Keratinocyte (primary cell): ENCODE measurements at regions not wholly inside any gene's neighbourhood (a gene's known extent, or its start where the extent isn't known, plus 50 kb on each side); places are given as distances from the start of the nearest gene placed in this dataset.

Source experiments
- DNase-seq: peaks from one replicate; pipeline ENCODE4 v3.0.0-alpha.2; 2011; ENCODE audit warnings: low read depth, missing footprints, low spot score
- FAIRE-seq: peaks from 2 replicates; lab custom pipeline; 2011; peaks lifted over from hg19 to GRCh38; lab: Jason Lieb, UNC
- H2AFZ ChIP-seq: 2 replicates; pipeline ENCODE4 v1.6.0; 2012; ENCODE audit warnings: low read length, control low read depth, inconsistent platforms; ENCODE audit not compliant: control insufficient read depth
- H3K27ac ChIP-seq: 2 replicates; pipeline ENCODE4 v1.5.1; 2011; ENCODE audit warnings: low read length; ENCODE audit not compliant: control insufficient read depth, insufficient read depth
- H3K27me3 ChIP-seq: 3 replicates; pipeline ENCODE4 v1.6.0; 2011; ENCODE audit warnings: low read length; ENCODE audit not compliant: control insufficient read depth, insufficient read depth; ENCODE audit errors: extremely low read depth
- H3K36me3 ChIP-seq, 2 experiments: 2 replicates in 1 of 2; 3 replicates in 1 of 2; pipeline ENCODE4 v1.5.1; 2011; ENCODE audit warnings: low read length in 2 of 2, mild to moderate bottlenecking in 1 of 2; ENCODE audit not compliant: control insufficient read depth in 2 of 2, insufficient read depth in 2 of 2; ENCODE audit errors: extremely low read depth in 1 of 2
- H3K4me1 ChIP-seq: 3 replicates; pipeline ENCODE4 v1.5.1; 2011; ENCODE audit warnings: low read length; ENCODE audit not compliant: control insufficient read depth, insufficient read depth; ENCODE audit errors: extremely low read depth
- H3K4me2 ChIP-seq: 3 replicates; pipeline ENCODE4 v1.6.0; 2011; ENCODE audit warnings: low read depth, low read length; ENCODE audit not compliant: control insufficient read depth, insufficient read depth; ENCODE audit errors: extremely low read depth
- H3K4me3 ChIP-seq, 3 experiments: fragments of 200-600 bp in 1 of 3; sonication (generic) in 1 of 3; 2 replicates in 2 of 3; 3 replicates in 1 of 3; pipeline ENCODE4 v1.5.1; 2011 to 2016; ENCODE audit warnings: low read length in 3 of 3, mild to moderate bottlenecking in 3 of 3, control low read depth in 2 of 3, inconsistent platforms in 1 of 3, low read depth in 1 of 3, mixed read lengths in 1 of 3, mixed run types in 1 of 3, moderate library complexity in 1 of 3; ENCODE audit not compliant: control insufficient read depth in 2 of 3, insufficient read depth in 2 of 3; ENCODE audit errors: extremely low read depth in 1 of 3
- H3K79me2 ChIP-seq: 2 replicates; pipeline ENCODE4 v1.6.0; 2012; ENCODE audit warnings: low read length; ENCODE audit not compliant: control insufficient read depth, insufficient read depth
- H3K9ac ChIP-seq: 3 replicates; pipeline ENCODE4 v1.6.0; 2011; ENCODE audit warnings: low read length; ENCODE audit not compliant: control insufficient read depth, insufficient read depth; ENCODE audit errors: extremely low read depth
- H3K9me1 ChIP-seq: 3 replicates; pipeline ENCODE4 v1.6.0; 2011; ENCODE audit warnings: low read length; ENCODE audit not compliant: control insufficient read depth, insufficient read depth; ENCODE audit errors: extremely low read depth
- H3K9me3 ChIP-seq: 2 replicates; pipeline ENCODE4 v1.5.1; 2012; ENCODE audit warnings: low read depth, low read length; ENCODE audit not compliant: control insufficient read depth
- H4K20me1 ChIP-seq: 3 replicates; pipeline ENCODE4 v1.6.0; 2011; ENCODE audit warnings: low read length; ENCODE audit not compliant: control insufficient read depth, insufficient read depth; ENCODE audit errors: extremely low read depth
- CTCF ChIP-seq, 3 experiments: IDR thresholded peaks in 1 of 3; conservative IDR thresholded peaks in 1 of 3; optimal IDR thresholded peaks in 1 of 3; 2 replicates in 2 of 3; 3 replicates in 1 of 3; pipeline versions ENCODE3 to v1.5.1; 2011; ENCODE audit warnings: low read length in 3 of 3, mild to moderate bottlenecking in 3 of 3, moderate library complexity in 2 of 3, control low read depth in 1 of 3, inconsistent platforms in 1 of 3; ENCODE audit not compliant: insufficient read depth in 2 of 3; ENCODE audit errors: extremely low read depth in 1 of 3
- EZH2 ChIP-seq: IDR thresholded peaks from one replicate; pipeline ENCODE4 v1.6.1; 2012; ENCODE audit warnings: inconsistent platforms, mild to moderate bottlenecking, low read length, moderate library complexity
- dilution Hi-C: fragments of 300-500 bp; cut with MboI; formaldehyde crosslinking; loops from one replicate; pipeline ENCODE4 v1.7.0; 2020; ENCODE audit warnings: low sequenced_read_pairs; ENCODE audit not compliant: extremely low pct_ligation_motif_present

DNA sequence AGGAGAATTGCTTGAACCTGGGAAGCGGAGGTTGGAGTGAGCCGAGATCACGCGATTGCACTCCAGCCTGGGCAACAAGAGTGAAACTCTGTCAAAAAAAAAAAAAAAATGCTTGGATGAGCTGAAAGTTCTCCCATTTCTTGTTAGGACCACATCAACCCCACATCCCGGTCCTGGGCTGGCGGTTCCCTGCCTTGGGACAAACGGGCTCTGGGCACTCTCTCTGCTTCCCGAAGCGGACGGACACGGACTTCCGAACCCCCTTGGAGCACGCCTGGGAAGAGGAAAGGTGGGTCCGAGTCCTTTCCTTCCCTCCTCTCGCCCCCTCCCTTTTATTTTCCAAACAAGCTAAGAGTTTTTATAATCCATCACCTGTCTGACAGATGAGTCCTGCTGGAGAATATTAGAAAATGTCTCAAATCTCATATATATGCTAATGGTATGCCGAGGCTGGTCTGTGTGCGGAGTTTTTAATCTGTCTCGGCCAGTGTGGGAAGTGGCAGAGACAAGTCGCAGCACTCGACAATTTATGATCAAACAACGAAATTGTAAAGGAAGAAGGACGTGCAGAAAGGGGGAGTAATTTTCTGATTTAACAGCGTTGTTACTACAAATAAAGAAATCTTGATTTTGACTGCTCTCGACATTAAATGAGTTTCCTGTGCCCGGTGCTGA lies 257.9 kb upstream of the IRX4 start:
- H3K79me2 ChIP-seq = no peaks in the 10 kb centered on the region
- H3K4me3 ChIP-seq = no peak overlapping the region
- peaks cover 10% of the 10 kb centered on the region for H3K9me3 ChIP-seq
- H3K36me3 ChIP-seq = no peaks in the 10 kb centered on the region
- no peak for TF ChIP-seq EZH2
- no peak for TF ChIP-seq CTCF (optimal IDR thresholded peaks at IDR 0.05 in 1 of 3, IDR thresholded peaks at IDR 0.05 in 1 of 3, conservative IDR thresholded peaks at IDR 0.05 in 1 of 3; ENCODE audit: extremely low read depth in 1 of 3, insufficient read depth in 2 of 3, low read length in 3 of 3)
- H2AFZ ChIP-seq = no peak overlapping the region
- dilution Hi-C loops = no loop called here
- no peak overlapping the region for H3K4me2 ChIP-seq
- H3K27me3 ChIP-seq = peaks cover 4% of the 10 kb centered on the region
- H3K9ac ChIP-seq = no peak overlapping the region
- no peak for DNase-seq
- H3K4me1 ChIP-seq = no peaks in the 10 kb centered on the region
- no peak overlapping the region for H3K27ac ChIP-seq
- no peaks in the 10 kb centered on the region for H4K20me1 ChIP-seq
- H3K9me1 ChIP-seq = no peaks in the 10 kb centered on the region
- no peak for FAIRE-seq

GRCh38 chr5:2139478-2139877 lies 256.8 kb upstream of the IRX4 start:
- FAIRE-seq (no peak), DNase-seq (no peak)
- Histone ChIP-seq H3K4me2 (no peak overlapping the region), H3K27ac (no peak overlapping the region), H3K27me3 (peaks cover 4% of the 10 kb centered on the region), H3K9me1 (no peaks in the 10 kb centered on the region), H2AFZ (no peak overlapping the region), H3K9me3 (peaks cover 9% of the 10 kb centered on the region), H3K79me2 (no peaks in the 10 kb centered on the region), H3K4me3 (no peak overlapping the region), H3K4me1 (no peaks in the 10 kb centered on the region), H3K9ac (no peak overlapping the region), H3K36me3 (no peaks in the 10 kb centered on the region), H4K20me1 (no peaks in the 10 kb centered on the region)
- TF ChIP-seq CTCF (optimal IDR thresholded peaks at IDR 0.05 in 1 of 3, IDR thresholded peaks at IDR 0.05 in 1 of 3, conservative IDR thresholded peaks at IDR 0.05 in 1 of 3; ENCODE audit: extremely low read depth in 1 of 3, insufficient read depth in 2 of 3, low read length in 3 of 3) (no peak), EZH2 (no peak)
- dilution Hi-C loops = no loop called here
